ENCODE measurements at regions not wholly inside any gene's neighbourhood (a gene's known extent, or its start where the extent isn't known, plus 50 kb on each side); places are given as distances from the start of the nearest gene placed in this dataset.

DNA sequence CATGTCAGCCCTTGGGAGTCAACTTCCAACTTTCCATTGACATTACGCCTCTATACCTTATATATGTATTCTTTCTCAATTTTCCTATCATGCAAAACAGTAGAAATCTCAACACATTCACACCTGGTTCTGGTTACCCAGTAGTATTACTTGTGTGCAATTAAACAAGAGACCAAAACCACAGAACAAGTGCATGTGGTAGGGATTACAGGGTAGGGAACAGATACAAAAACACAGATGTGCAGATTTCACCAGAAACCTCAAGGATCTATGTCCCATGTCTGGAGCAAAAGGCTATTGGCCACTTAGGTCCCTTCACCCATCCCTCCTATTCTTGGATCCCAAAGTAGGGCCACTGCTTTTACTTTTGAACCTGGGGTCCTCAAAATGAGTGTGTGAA, 143.6 kb upstream of the ZCCHC13 start:
- TF ChIP-seq, protein P1, sequence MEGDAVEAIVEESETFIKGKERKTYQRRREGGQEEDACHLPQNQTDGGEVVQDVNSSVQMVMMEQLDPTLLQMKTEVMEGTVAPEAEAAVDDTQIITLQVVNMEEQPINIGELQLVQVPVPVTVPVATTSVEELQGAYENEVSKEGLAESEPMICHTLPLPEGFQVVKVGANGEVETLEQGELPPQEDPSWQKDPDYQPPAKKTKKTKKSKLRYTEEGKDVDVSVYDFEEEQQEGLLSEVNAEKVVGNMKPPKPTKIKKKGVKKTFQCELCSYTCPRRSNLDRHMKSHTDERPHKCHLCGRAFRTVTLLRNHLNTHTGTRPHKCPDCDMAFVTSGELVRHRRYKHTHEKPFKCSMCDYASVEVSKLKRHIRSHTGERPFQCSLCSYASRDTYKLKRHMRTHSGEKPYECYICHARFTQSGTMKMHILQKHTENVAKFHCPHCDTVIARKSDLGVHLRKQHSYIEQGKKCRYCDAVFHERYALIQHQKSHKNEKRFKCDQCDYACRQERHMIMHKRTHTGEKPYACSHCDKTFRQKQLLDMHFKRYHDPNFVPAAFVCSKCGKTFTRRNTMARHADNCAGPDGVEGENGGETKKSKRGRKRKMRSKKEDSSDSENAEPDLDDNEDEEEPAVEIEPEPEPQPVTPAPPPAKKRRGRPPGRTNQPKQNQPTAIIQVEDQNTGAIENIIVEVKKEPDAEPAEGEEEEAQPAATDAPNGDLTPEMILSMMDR (IDR thresholded peaks at IDR 0.05), result no peak
- no peak for TF ChIP-seq ZFX (IDR thresholded peaks at IDR 0.05; ENCODE audit: borderline replicate concordance)

Data from 22Rv1 (cell line).